ENCODE measurements at regions not wholly inside any gene's neighbourhood (a gene's known extent, or its start where the extent isn't known, plus 50 kb on each side); places are given as distances from the start of the nearest gene placed in this dataset.

- TF ChIP-seq TEAD4 (IDR thresholded peaks at IDR 0.05; ENCODE audit: borderline replicate concordance, insufficient read depth) (no peak), SMC3 (IDR thresholded peaks at IDR 0.05; ENCODE audit: low read depth, low read length) (no peak), TAF1 (IDR thresholded peaks at IDR 0.05; ENCODE audit: borderline replicate concordance, low read depth, low read length) (no peak), CTCF (IDR thresholded peaks at IDR 0.05) (no peak), MXI1 (IDR thresholded peaks at IDR 0.05; ENCODE audit: low read depth, low read length) (no peak), MAX (IDR thresholded peaks at IDR 0.05; ENCODE audit: low read depth) (no peak), USF2 (IDR thresholded peaks at IDR 0.05; ENCODE audit: borderline replicate concordance, low read depth, low read length) (no peak), FOXM1 (IDR thresholded peaks at IDR 0.05; ENCODE audit: low read depth) (no peak), SIN3A (IDR thresholded peaks at IDR 0.05; ENCODE audit: borderline replicate concordance, low read depth, low read length) (no peak), RFX5 (IDR thresholded peaks at IDR 0.05; ENCODE audit: low read length) (no peak)
These were observed 72.2 kb downstream of the LINC01488 start for GRCh38 chr11:69553416-69554357.
